ENCODE measurements at regions not wholly inside any gene's neighbourhood (a gene's known extent, or its start where the extent isn't known, plus 50 kb on each side); places are given as distances from the start of the nearest gene placed in this dataset.

- no peak for DNase-seq
These were observed 82.9 kb upstream of the PPARA start for GRCh38 chr22:46067159-46068111.

- no peak for DNase-seq
These were observed 82.1 kb upstream of the PPARA start for GRCh38 chr22:46068181-46068592.

GRCh38 chr22:46068593-46069491, 81.5 kb upstream of the PPARA start:
- peak; percentile 48 to 52 for DNase-seq

- DNase-seq = peak; percentile 65 to 76
These were observed 80.7 kb upstream of the PPARA start for GRCh38 chr22:46069521-46070214.

GRCh38 chr22:46070215-46070802, 80.0 kb upstream of the PPARA start:
- DNase-seq = peak; percentile 31 to 53

- DNase-seq = peak; percentile 52 to 60
These were observed 79.4 kb upstream of the PPARA start for GRCh38 chr22:46070803-46071450.

- peak; percentile 62 for DNase-seq
These were observed 78.7 kb upstream of the PPARA start for GRCh38 chr22:46071451-46072109.

- DNase-seq = peak; percentile 46 to 48
These were observed 78.0 kb upstream of the PPARA start for GRCh38 chr22:46072110-46072881.

GRCh38 chr22:46072981-46073682, 77.2 kb upstream of the PPARA start:
- no peak for DNase-seq

GRCh38 chr22:46073683-46074504, 76.4 kb upstream of the PPARA start:
- DNase-seq = peak; percentile 13

GRCh38 chr22:46074771-46075551, 75.4 kb upstream of the PPARA start:
- DNase-seq = no peak

- no peak for DNase-seq
These were observed 74.4 kb upstream of the PPARA start for GRCh38 chr22:46075764-46076531.

GRCh38 chr22:46076651-46077339, 73.5 kb upstream of the PPARA start:
- no peak for DNase-seq

GRCh38 chr22:46077669-46078099, 72.6 kb upstream of the PPARA start:
- no peak for DNase-seq

GRCh38 chr22:46078241-46079092, 71.9 kb upstream of the PPARA start:
- DNase-seq = no peak
